GM21576 (cell line): ENCODE measurements at regions not wholly inside any gene's neighbourhood (a gene's known extent, or its start where the extent isn't known, plus 50 kb on each side); places are given as distances from the start of the nearest gene placed in this dataset.
"Not testable (repeated sequence)": the region's sequence is repeated elsewhere in the genome, so short reads cannot be mapped to it uniquely, and the experiment has no call there.

Experiments used
- ATAC-seq: cut with Tn5 transposase; IDR thresholded peaks from one replicate; pipeline ENCODE4 v1.9.1; 2021; ENCODE audit warnings: mild to moderate bottlenecking, moderate library complexity; ENCODE audit not compliant: unreplicated experiment

DNA sequence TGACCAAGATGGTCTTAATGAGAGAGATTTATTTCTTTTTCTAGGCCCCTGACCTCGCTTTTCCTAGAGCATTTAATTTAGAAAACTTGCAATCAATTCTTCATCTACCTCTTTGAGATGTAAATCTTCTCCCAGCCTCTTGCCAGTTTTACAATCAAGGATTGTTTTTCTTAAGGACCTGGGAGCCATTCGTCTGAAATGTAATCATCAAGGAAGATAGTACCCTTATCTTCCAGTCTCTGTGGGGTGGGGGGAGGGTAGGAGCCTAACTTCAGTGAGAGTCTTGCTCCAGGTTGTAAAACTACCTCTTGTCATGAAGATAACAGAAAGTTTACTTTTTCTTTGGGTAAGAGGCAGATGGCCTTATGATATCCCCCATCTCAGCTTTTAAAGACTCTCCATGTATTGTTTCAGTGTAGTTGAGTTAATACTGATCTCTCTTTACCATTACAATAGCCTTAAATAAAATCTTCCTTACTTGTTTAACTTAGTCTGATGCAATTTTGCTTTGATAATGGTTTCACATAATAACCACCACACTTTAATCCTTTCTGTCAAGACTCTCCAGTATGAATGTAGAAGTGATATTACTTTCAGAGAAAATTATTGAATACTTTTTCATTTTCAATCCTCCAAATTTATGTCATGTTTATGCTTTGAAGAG, 110.2 kb upstream of the CPHXL start:
- no peak for ATAC-seq

GRCh38 chr16:75837264-75837663, 111.0 kb upstream of the CPHXL start:
- no peak for ATAC-seq

GRCh38 chr16:75837681-75838080, 111.4 kb upstream of the CPHXL start:
- ATAC-seq: no peak

- no peak for ATAC-seq
Measured at GRCh38 chr16:75841517-75841916, 115.2 kb upstream of the CPHXL start.

DNA sequence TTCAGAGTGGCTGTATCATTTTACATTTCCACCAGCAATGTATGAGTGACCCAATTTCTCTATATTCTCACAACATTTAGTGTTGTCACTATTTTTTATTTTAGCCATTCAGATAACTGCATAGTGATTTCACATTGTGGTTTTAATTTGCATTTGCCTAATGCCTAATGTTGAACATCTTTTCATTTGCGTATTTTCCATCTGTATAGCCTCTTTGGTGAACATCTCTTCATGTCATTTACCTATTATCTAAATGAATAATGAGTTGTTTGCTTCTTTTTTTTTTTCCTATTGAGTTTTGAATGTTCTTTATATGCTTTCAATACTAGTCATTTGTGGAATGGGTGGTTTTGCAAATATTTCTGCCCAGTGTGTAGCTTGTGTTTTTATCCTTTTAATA, 120.9 kb upstream of the CPHXL start:
- no peak for ATAC-seq

- ATAC-seq: no peak
Measured at GRCh38 chr16:75854152-75854551, 127.9 kb upstream of the CPHXL start.

DNA sequence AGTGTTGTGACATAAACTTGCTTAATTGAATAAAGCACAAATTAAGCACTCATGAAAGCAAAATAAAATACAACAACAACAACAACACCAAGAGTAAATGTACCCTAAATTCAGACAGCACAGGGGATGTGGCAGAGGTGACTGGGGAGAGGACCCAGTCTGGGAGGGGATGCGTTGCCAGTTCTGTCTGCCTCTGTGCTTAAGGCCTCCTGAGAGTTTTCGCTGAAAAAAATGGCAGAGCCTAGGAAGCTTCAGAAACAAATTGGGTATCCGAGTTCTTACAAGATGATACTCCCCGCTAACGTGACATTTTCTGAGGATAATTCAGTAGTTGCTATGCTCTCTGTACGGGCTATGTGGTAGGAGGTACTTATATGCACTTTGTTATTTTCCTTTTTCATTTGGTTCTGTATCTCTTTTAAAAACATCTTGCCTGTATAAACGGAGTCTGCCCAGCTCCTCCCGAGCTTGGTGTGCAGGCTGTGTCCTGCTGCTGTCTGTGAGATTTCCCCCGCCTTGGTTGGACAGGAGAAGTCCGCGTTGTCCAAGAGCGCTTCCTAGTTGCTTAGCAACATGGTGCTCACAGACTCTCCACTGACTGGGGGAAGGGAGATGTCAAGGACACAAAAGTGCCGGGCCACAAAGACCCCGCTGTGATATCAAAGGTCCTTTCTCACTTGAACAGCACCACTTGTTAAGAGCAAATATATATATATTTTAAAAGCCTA, 134.2 kb upstream of the CPHXL start:
- ATAC-seq: no peak

DNA sequence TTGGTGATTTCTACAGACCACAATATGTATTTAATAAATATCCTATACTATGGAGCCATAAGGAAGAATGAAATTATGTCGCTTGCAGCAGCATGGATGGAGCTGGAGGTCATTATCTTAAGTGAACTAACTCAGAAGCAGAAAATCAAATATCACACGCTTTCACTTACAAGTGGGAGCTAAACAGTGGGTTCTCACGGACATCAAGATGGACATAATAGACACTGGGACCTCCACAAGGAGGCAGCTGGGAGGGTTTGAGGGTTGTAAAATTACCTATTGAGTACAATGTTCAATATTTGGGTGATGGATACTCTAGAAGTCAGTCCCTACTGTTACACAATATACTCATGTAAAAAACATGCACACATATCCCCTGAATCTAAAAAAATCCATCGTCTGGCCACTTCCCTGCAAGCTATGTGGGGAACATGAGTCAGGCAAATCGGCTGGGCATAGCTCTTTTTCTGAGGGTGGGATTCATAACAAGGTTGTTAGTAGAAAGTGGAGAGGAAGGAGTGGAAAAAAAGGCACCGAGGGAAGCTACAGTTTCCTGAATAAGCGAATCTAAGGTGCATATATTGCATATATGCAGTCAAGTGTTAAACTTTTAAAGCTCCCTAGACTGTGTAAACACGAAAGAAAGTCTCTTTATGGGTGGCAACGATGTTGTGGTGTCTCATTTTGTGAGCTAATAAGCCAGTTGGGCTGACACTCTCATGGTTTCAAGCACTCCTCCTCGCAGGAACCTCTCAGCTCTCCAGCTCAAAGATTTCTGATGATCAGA, 135.2 kb upstream of the CPHXL start:
- no peak for ATAC-seq

DNA sequence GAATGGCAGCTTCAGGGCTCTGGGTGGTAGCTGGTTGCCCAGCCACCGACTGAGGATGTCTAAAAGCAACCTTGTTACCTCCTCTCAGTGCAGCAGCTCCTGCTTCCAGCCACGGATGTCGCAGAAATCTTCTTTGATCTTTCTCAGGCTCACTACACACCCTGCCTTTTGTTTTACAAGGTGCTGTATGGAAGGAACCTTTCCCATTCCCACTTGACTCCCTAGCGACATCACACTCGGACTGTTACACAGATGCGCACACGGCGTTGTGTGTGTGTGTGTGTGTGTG, 135.8 kb upstream of the CPHXL start:
- ATAC-seq: no peak

DNA sequence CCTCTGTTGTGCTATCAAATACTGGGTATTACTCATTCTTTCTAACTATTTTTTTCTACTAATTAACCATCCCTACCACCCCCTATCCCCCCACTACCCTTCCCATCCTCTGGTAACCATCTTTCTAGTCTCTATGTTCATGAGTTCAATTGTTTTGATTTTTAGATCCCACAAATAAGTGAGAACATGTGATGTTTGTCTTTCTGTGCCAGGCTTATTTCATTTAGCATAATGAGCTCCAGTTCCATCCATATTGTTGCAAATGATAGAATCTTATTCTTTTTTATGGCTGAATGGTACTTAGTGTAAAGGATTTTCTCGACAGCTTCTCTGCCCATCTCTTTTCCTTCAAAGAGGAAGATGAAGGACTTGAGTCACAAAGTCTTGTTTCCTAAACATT, 138.0 kb upstream of the CPHXL start:
- ATAC-seq: no peak

DNA sequence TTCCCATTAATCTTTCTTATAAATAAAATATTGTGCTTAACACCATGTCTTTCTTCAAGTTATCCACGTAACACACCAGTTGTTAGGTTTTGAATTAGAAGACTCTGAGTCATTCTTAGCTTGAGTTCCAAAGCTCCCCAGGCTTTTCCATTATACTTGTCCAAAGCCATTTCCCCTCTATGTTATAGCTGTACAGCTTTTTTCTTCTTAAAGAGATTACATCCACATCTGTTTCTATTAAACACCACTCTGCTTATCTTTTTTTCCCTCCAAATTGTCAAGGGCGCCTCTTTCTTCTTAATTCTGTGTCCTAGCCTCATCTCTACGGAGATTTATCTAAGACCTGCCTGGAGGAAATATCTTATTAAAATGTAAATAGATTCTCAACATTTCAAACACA, 139.4 kb upstream of the CPHXL start:
- no peak for ATAC-seq

DNA sequence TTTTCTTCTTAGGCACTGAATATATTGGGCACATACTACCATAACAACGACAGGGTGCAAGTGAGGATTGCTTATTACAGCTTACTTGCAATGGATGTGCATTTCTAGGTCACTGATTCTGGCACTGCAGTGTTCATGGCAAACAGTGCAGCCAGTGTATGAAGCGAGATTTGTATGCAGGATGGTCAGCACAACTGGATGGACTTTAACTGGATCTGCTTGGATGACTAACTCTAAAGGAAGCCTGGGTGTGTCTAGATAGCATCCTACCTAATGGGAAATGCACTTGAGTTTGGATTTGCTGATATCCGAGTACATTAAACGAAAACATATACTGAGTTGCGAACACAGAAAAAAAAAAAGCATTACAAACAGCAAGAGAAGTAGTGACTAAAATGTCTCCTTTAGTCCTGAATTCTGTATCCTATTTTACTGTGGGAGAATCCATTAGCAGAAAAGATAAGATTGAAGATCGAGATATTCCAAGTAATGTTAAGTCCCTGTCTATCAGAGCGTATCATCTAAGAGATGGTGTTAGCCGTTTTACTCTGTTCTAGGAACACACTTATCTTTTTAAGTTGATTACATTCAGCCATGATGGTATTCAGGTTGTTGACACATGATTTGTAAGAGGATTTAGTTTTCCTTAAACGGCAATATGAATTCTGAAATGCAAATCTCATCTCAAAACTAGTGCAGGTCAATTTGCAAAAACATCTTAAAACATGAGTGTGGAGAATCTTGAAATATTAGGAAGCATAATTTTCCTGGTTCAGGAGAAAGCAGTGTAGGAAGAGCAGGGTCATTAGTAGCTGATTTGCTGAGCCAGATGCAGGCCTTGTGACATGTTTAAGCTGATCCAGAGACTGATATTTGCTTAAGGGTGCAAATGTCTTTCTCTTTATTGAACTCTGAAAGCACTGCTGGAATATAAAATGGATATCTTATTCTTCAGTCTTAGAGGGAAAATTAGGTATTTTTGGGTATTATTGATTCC, 142.6 kb upstream of the CPHXL start:
- no peak for ATAC-seq

- ATAC-seq: not testable (repeated sequence)
Measured at GRCh38 chr16:75881280-75881679, 155.0 kb upstream of the CPHXL start.

DNA sequence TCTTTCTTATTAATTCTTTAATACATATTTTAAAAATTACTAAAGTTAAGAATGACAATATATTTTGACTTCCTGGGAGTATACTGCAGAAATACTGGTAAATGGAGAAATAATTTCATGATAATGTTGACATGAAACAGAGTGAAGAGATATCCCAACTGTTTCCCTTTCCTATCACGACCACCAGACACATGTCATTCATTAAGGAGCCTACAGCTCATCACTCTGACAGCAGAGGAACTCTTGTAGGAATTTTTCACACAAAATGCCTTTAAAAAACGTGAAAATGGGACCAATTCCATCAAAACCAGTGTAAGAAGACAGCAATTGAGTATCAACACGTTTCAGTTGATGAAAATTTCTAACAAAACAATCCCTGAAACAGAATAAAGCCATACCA, 172.9 kb upstream of the CPHXL start:
- no peak for ATAC-seq

DNA sequence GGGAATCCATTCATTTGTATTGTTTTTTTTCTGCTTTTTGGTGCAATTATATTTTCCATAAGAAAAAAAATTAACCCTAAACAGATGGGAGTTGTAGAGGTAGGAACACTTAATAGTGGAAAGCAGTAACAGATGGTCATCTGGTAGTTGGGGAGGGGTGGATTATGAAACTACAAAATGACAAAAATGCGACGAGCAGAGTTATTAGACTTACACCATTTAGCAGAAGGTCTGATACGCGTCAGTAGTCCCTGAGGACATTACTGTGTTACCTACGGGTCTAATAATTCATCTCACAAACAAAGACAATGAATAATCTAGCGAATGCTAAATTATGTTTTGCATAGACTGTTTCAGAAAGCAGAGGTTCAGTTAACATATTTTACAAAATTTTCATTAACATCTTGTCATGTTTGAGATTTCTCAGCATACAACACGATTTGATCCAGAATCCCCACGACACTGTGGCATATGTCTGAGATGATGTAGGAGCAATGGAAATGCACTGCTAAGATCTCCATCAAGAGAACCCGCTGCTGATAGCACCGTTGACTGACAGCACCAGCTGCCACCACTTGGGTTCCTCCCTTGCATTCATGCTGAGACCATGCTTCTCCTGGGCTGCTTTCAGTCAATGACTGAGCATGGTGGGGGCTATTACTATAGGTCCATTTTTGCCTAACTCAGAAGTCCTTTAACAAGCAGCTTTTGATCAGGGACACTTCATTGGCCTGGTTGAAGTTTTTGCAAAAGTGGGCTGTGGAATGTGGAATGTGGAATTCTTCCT, 182.2 kb upstream of the CPHXL start:
- no peak for ATAC-seq

- ATAC-seq: no peak
Measured at GRCh38 chr16:75909746-75910145, 183.5 kb upstream of the CPHXL start.

DNA sequence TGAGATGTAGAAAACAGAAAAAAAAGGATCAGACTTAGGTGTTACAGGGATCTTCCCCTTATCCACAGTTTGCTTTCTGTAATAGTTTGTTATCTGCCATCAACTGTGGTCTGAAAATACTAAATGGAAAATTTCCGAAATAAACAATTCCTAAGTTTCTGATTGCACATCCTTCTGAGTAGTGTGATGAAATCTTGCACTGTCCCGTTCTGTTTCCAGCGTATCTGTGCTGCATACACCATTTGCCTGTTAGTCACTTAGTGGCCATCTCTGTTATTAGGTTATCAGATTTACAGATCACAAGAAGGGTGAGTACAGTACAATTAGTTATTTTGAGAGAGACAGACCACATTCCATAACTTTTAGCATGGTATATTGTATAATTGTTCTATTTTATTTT, 185.6 kb upstream of the CPHXL start:
- no peak for ATAC-seq

DNA sequence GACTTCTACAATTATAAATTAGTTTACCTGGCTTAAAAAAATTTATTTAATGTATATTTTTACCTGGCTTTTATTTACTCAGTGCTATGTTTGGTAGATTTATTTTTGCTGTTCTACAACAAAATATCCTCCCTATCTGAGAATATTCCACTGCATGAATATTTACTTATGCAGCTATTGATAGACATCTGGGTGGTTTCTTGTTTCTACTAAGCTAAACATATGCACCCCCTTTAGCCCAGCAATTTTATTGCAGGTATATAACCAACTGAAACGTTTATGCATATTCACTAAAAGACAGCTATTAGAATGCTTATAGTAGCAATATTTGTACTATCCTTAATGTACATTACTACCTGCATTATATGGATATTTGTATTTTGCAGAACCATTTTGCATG, 187.7 kb upstream of the CPHXL start:
- ATAC-seq: no peak

GRCh38 chr16:75916451-75916850, 190.2 kb upstream of the CPHXL start:
- no peak for ATAC-seq

GRCh38 chr16:75918109-75918508, 191.8 kb upstream of the CPHXL start:
- ATAC-seq: no peak
